ENCODE measurements at regions not wholly inside any gene's neighbourhood (a gene's known extent, or its start where the extent isn't known, plus 50 kb on each side); places are given as distances from the start of the nearest gene placed in this dataset.
"Not testable (repeated sequence)": the region's sequence is repeated elsewhere in the genome, so short reads cannot be mapped to it uniquely, and the experiment has no call there.

GRCh38 chr7:106749165-106749564 is 88.2 kb upstream of the CCDC71L start:
- DNase-seq (ENCODE audit: low read depth in 2 of 2), result no peak

- DNase-seq (ENCODE audit: low read depth in 2 of 2), result no peak
These were observed 89.8 kb upstream of the CCDC71L start for GRCh38 chr7:106750773-106751172.

GRCh38 chr7:106752367-106752766 is 91.4 kb upstream of the CCDC71L start:
- no peak for DNase-seq (ENCODE audit: low read depth in 2 of 2)

GRCh38 chr7:106755024-106755423 is 94.1 kb upstream of the CCDC71L start:
- DNase-seq (ENCODE audit: low read depth in 2 of 2), result not testable (repeated sequence)

GRCh38 chr7:106755641-106756040 is 94.7 kb upstream of the CCDC71L start:
- no peak for DNase-seq (ENCODE audit: low read depth in 2 of 2)

- no peak for DNase-seq (ENCODE audit: low read depth in 2 of 2)
These were observed 95.1 kb upstream of the CCDC71L start for GRCh38 chr7:106756071-106756470.

- DNase-seq (ENCODE audit: low read depth in 2 of 2), result no peak
These were observed 95.9 kb upstream of the CCDC71L start for GRCh38 chr7:106756884-106757283.

GRCh38 chr7:106757846-106758245 is 96.9 kb upstream of the CCDC71L start:
- DNase-seq (ENCODE audit: low read depth in 2 of 2), result no peak

GRCh38 chr7:106762845-106763244 is 101.9 kb upstream of the CCDC71L start:
- DNase-seq (ENCODE audit: low read depth in 2 of 2), result not testable (repeated sequence)

- no peak for DNase-seq (ENCODE audit: low read depth in 2 of 2)
These were observed 101.4 kb upstream of the PIK3CG start for GRCh38 chr7:106763717-106764116.

- no peak for DNase-seq (ENCODE audit: low read depth in 2 of 2)
These were observed 99.2 kb upstream of the PIK3CG start for GRCh38 chr7:106765727-106766355.

- DNase-seq (ENCODE audit: low read depth in 2 of 2), result no peak
These were observed 98.5 kb upstream of the PIK3CG start for GRCh38 chr7:106766551-106766950.

GRCh38 chr7:106767078-106767477 is 98.0 kb upstream of the PIK3CG start:
- no peak for DNase-seq (ENCODE audit: low read depth in 2 of 2)

- no peak for DNase-seq (ENCODE audit: low read depth in 2 of 2)
These were observed 97.4 kb upstream of the PIK3CG start for GRCh38 chr7:106767498-106768323.

- no peak for DNase-seq (ENCODE audit: low read depth in 2 of 2)
These were observed 96.7 kb upstream of the PIK3CG start for GRCh38 chr7:106768324-106768751.

GRCh38 chr7:106770191-106770590 is 94.9 kb upstream of the PIK3CG start:
- no peak for DNase-seq (ENCODE audit: low read depth in 2 of 2)

- no peak for DNase-seq (ENCODE audit: low read depth in 2 of 2)
These were observed 92.4 kb upstream of the PIK3CG start for GRCh38 chr7:106772655-106773108.

- no peak for DNase-seq (ENCODE audit: low read depth in 2 of 2)
These were observed 91.9 kb upstream of the PIK3CG start for GRCh38 chr7:106773228-106773627.

GRCh38 chr7:106773721-106774120 is 91.4 kb upstream of the PIK3CG start:
- DNase-seq (ENCODE audit: low read depth in 2 of 2), result no peak

GRCh38 chr7:106774213-106774767 is 90.8 kb upstream of the PIK3CG start:
- DNase-seq (ENCODE audit: low read depth in 2 of 2), result no peak

- DNase-seq (ENCODE audit: low read depth in 2 of 2), result no peak
These were observed 90.1 kb upstream of the PIK3CG start for GRCh38 chr7:106774768-106775551.

- DNase-seq (ENCODE audit: low read depth in 2 of 2), result no peak
These were observed 89.5 kb upstream of the PIK3CG start for GRCh38 chr7:106775552-106775936.

All from stimulated activated CD8-positive, alpha-beta memory T cell treated with anti-CD3 and anti-CD28 coated beads, Interleukin-7, amount 100 ng/mL, for 1 hour (primary cell).